GM10248 (cell line): ENCODE measurements at regions not wholly inside any gene's neighbourhood (a gene's known extent, or its start where the extent isn't known, plus 50 kb on each side); places are given as distances from the start of the nearest gene placed in this dataset.

Experiments
- CTCF ChIA-PET: fragments of 300-600 bp; sonication (Branson Sonifier 250); formaldehyde crosslinking; extraction: SDS; loops from one replicate; lab custom pipeline; 2021; ENCODE audit warnings: antibody characterized with exemption; lab: Yijun Ruan, JAX
- POLR2A ChIA-PET: fragments of 350-650 bp; sonication (Branson Sonifier 250); formaldehyde crosslinking; extraction: SDS; loops from one replicate; lab custom pipeline; 2020; ENCODE audit warnings: antibody characterized with exemption; lab: Yijun Ruan, JAX
- DNase-seq: peaks from one replicate; pipeline ENCODE4 v3.0.0; 2012; ENCODE audit errors: extremely low spot score
- TF ChIP-seq, protein P1 (sequence below): IDR thresholded peaks from 2 replicates; pipeline ENCODE4 v1.5.1; 2012; ENCODE audit warnings: mild to moderate bottlenecking, low read depth; ENCODE audit errors: extremely low read depth, missing control alignments, control extremely low read depth

GRCh38 chr12:16492820-16493797 lies 112.9 kb downstream of the LMO3 start:
- DNase-seq = no peak
- TF ChIP-seq, protein P1, sequence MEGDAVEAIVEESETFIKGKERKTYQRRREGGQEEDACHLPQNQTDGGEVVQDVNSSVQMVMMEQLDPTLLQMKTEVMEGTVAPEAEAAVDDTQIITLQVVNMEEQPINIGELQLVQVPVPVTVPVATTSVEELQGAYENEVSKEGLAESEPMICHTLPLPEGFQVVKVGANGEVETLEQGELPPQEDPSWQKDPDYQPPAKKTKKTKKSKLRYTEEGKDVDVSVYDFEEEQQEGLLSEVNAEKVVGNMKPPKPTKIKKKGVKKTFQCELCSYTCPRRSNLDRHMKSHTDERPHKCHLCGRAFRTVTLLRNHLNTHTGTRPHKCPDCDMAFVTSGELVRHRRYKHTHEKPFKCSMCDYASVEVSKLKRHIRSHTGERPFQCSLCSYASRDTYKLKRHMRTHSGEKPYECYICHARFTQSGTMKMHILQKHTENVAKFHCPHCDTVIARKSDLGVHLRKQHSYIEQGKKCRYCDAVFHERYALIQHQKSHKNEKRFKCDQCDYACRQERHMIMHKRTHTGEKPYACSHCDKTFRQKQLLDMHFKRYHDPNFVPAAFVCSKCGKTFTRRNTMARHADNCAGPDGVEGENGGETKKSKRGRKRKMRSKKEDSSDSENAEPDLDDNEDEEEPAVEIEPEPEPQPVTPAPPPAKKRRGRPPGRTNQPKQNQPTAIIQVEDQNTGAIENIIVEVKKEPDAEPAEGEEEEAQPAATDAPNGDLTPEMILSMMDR = no peak
- ChIA-PET CTCF (interaction anchor here (1.3 to 1.5 kb wide), 2 partner anchors 12 to 306 kb away, joined by 3 read pairs; no protein-coding TSS in a partner anchor), POLR2A (no interaction called here)

- CTCF ChIA-PET = no interaction called here
- DNase-seq = no peak
- TF ChIP-seq, protein P1 = no peak
- POLR2A ChIA-PET = no interaction called here
Observed at GRCh38 chr12:16495196-16495595, 110.8 kb downstream of the LMO3 start.
